Esophagus muscularis mucosa (tissue), 3 donors: ENCODE measurements at regions not wholly inside any gene's neighbourhood (a gene's known extent, or its start where the extent isn't known, plus 50 kb on each side); places are given as distances from the start of the nearest gene placed in this dataset.

ENCODE experiments used
- CTCF ChIP-seq, 3 experiments: fragments of 200-600 bp in 2 of 3; fragments of 450-650 bp in 1 of 3; sonication (generic) in 2 of 3; IDR thresholded peaks; one replicate each; pipeline ENCODE4 v1.5.1; 2017 to 2019; ENCODE audit warnings: antibody characterized with exemption in 3 of 3, mild to moderate bottlenecking in 2 of 3, moderate library complexity in 1 of 3
- POLR2A ChIP-seq: fragments of 450-650 bp; IDR thresholded peaks from one replicate; pipeline ENCODE4 v1.6.1; 2017; ENCODE audit warnings: antibody characterized with exemption, moderate library complexity, mild to moderate bottlenecking, low read depth

- TF ChIP-seq CTCF (IDR thresholded peaks at IDR 0.05) = no peak
- TF ChIP-seq POLR2A = no peak
These were observed 173.6 kb downstream of the IER5 start for GRCh38 chr1:181262069-181262468.
